K562 (cell line): ENCODE measurements at regions not wholly inside any gene's neighbourhood (a gene's known extent, or its start where the extent isn't known, plus 50 kb on each side); places are given as distances from the start of the nearest gene placed in this dataset.

ENCODE experiments used
- ATAC-seq: fragments of 200-7000 bp; cut with Tn5 transposase; 3 replicates; pipeline ENCODE4 v1.9.1; 2020; ENCODE audit warnings: moderate library complexity
- BruUV-seq: library from RNA; stranded (reverse); fragments of 400-500 nt; replicated peaks from 2 replicates; lab custom pipeline; 2021; lab: Mats Ljungman, UMichigan
- CTCF ChIA-PET: fragments of 300-600 bp; formaldehyde crosslinking; extraction: SDS; loops from one replicate; lab custom pipeline; 2021; ENCODE audit warnings: low intra/inter-chr PET ratio; lab: Yijun Ruan, JAX
- POLR2A ChIA-PET: fragments of 300-600, 350-650 bp; sonication (Branson Sonifier 250); formaldehyde crosslinking; extraction: SDS; loops from one replicate; lab custom pipeline; 2021; ENCODE audit warnings: antibody characterized with exemption, inconsistent platforms; lab: Yijun Ruan, JAX
- DNase-seq, 4 experiments: peaks; one replicate each; pipeline versions ENCODE4 v3.0.0 to v3.0.0-alpha.2; 2011 to 2018; ENCODE audit warnings: low spot score in 3 of 4, mixed read lengths in 3 of 4; ENCODE audit errors: extremely low read depth in 1 of 4
- FAIRE-seq: peaks from 2 replicates; lab custom pipeline; 2011; peaks lifted over from hg19 to GRCh38; lab: Jason Lieb, UNC
- H2AFZ ChIP-seq: 2 replicates; pipeline ENCODE4 v1.6.0; 2011; ENCODE audit warnings: low read depth, low read length, control low read depth, inconsistent platforms
- H3K27ac ChIP-seq: fragments of 200-600 bp; 3 replicates; pipeline ENCODE4 v1.8.0; 2011; ENCODE audit warnings: low read depth, mild to moderate bottlenecking, control low read depth, inconsistent platforms, low read length, moderate library complexity, mixed read lengths; ENCODE audit errors: extremely low read depth
- H3K27me3 ChIP-seq, 2 experiments: fragments of 300-600 bp in 1 of 2; 2 replicates in 1 of 2; 3 replicates in 1 of 2; pipeline versions ENCODE4 v1.6.0 to v1.8.0; 2011; ENCODE audit warnings: inconsistent platforms in 2 of 2, low read length in 2 of 2, mild to moderate bottlenecking in 1 of 2, mixed read lengths in 1 of 2, moderate library complexity in 1 of 2; ENCODE audit not compliant: control insufficient read depth in 2 of 2, insufficient read depth in 2 of 2
- H3K36me3 ChIP-seq: fragments of 300-600 bp; 3 replicates; pipeline ENCODE4 v1.8.0; 2011; ENCODE audit warnings: mild to moderate bottlenecking, low read length, inconsistent platforms; ENCODE audit not compliant: control insufficient read depth, insufficient read depth
- H3K4me1 ChIP-seq, 2 experiments: fragments of 200-600 bp in 1 of 2; replicated peaks in 1 of 2; 2 replicates in 1 of 2; 3 replicates in 1 of 2; pipeline versions ENCODE4 v1.5.1 to v1.8.0; 2011; ENCODE audit warnings: inconsistent platforms in 2 of 2, low read length in 2 of 2, mild to moderate bottlenecking in 1 of 2, mixed read lengths in 1 of 2, moderate library complexity in 1 of 2; ENCODE audit not compliant: control insufficient read depth in 2 of 2, insufficient read depth in 2 of 2
- H3K4me2 ChIP-seq: 2 replicates; pipeline ENCODE4 v1.6.1; 2011; ENCODE audit warnings: low read length, control low read depth, inconsistent platforms, mixed read lengths; ENCODE audit not compliant: insufficient read depth
- H3K4me3 ChIP-seq: fragments of 200-600 bp; sonication (generic), shearing (Covaris generic); 2 replicates; pipeline ENCODE4 v1.5.1; 2016; ENCODE audit warnings: control low read depth, inconsistent platforms
- H3K79me2 ChIP-seq: fragments of 200-600 bp; 3 replicates; pipeline ENCODE4 v1.8.0; 2011; ENCODE audit warnings: low read length, inconsistent platforms; ENCODE audit not compliant: control insufficient read depth, insufficient read depth
- H3K9ac ChIP-seq, 2 experiments: 2 replicates each; pipeline versions ENCODE4 v1.6.0 to v1.6.1; 2011; ENCODE audit warnings: low read depth in 2 of 2, low read length in 2 of 2, control low read depth in 1 of 2, inconsistent platforms in 1 of 2, mild to moderate bottlenecking in 1 of 2, mixed read lengths in 1 of 2; ENCODE audit not compliant: insufficient read depth in 1 of 2
- H3K9me1 ChIP-seq: one replicate; pipeline ENCODE4 v1.6.0; 2011; ENCODE audit warnings: inconsistent platforms, mild to moderate bottlenecking, low read length, moderate library complexity; ENCODE audit not compliant: control insufficient read depth, insufficient read depth
- H3K9me3 ChIP-seq: replicated peaks from 2 replicates; pipeline ENCODE4 v1.5.1; 2011; ENCODE audit warnings: low read depth, low read length, inconsistent platforms; ENCODE audit not compliant: control insufficient read depth, insufficient read depth
- H4K20me1 ChIP-seq: replicated peaks from 2 replicates; pipeline ENCODE4 v1.6.1; 2011; ENCODE audit warnings: low read length, inconsistent platforms, mixed read lengths; ENCODE audit not compliant: control insufficient read depth, insufficient read depth
- DIDO1 ChIP-seq: fragments of 450-650 bp; IDR thresholded peaks from 2 replicates; pipeline ENCODE4 v1.6.1; 2016; ENCODE audit warnings: low read depth, missing biosample characterization, missing genetic modification characterization
- ELF4 ChIP-seq: fragments of 450-650 bp; formaldehyde crosslinking; IDR thresholded peaks from 2 replicates; pipeline ENCODE4 v1.4.0; 2022; ENCODE audit warnings: missing genetic modification characterization
- HNRNPH1 ChIP-seq: fragments of 200-400 bp; formaldehyde crosslinking; optimal IDR thresholded peaks from 2 replicates; pipeline ENCODE3; 2017; ENCODE audit warnings: low read depth, mild to moderate bottlenecking, low read length, moderate library complexity
- ZNF408 ChIP-seq: fragments of 250-450 bp; sonication (Bioruptor Pico); IDR thresholded peaks from 2 replicates; pipeline ENCODE4 v1.4.0; 2020; ENCODE audit warnings: low read depth, mild to moderate bottlenecking, moderate library complexity
- ZNF584 ChIP-seq: fragments of 200-800 bp; sonication (Bioruptor generic); IDR thresholded peaks from 2 replicates; pipeline ENCODE4 v1.6.1; 2016; ENCODE audit warnings: low read depth, mild to moderate bottlenecking, missing genetic modification characterization, missing compliant biosample characterization
- ZZZ3 ChIP-seq: fragments of 450-650 bp; IDR thresholded peaks from 2 replicates; pipeline ENCODE4 v1.6.1; 2016; ENCODE audit warnings: antibody characterized with exemption, mild to moderate bottlenecking, moderate library complexity
- WGBS: fragments of 100-300 bp; shearing (Covaris generic); methylation state at CpG from one replicate; pipeline ENCODE4 v1.1.6; 2016; ENCODE audit warnings: low coverage, mixed read lengths; ENCODE audit not compliant: insufficient coverage; ENCODE audit errors: missing lambda C conversion rate; 5-methylcytosine and 5-hydroxymethylcytosine counted together
- in situ Hi-C: fragments of 300-500 bp; cut with MboI; formaldehyde crosslinking; loops from 4 replicates; pipeline ENCODE4 v1.15.0; 2018; ENCODE audit warnings: inconsistent platforms, mixed read lengths
- intact Hi-C: fragments of 100-400 bp; cut with micrococcal nuclease; formaldehyde crosslinking; loops from 2 replicates; pipeline ENCODE4 v1.14.2; 2022
- TF ChIP-seq, protein P1 (sequence below), 3 experiments: IDR thresholded peaks in 2 of 3; conservative IDR thresholded peaks in 1 of 3; 2 replicates each; pipeline ENCODE4 v1.5.1; 2011 to 2012; ENCODE audit warnings: low read length in 3 of 3, mild to moderate bottlenecking in 3 of 3, control low read depth in 2 of 3, improper control_type of control experiment in 1 of 3, inconsistent platforms in 1 of 3, low read depth in 1 of 3, mixed read lengths in 1 of 3, moderate library complexity in 1 of 3; ENCODE audit not compliant: insufficient read depth in 2 of 3

DNA sequence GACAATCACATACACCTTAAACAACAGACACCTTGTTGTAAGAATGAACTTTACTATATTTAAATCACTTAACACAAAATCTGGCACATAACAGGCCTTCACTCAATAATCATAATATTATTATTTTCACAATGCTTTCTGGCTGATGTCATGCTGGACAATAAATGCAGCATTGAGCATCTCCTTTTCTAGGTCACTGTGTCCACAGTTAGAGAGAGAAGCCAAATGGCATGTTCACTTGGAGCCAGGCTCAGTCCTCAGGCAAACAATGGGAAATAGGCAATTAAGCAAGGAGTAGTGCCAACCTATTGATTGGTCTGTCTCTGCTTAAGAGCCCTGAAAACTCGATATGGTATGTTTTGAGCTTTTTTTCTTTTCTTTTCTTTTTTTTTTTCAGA is 50.6 kb upstream of the KLF4 start:
- Histone ChIP-seq H3K9ac (no peak overlapping the region), H3K4me3 (no peak overlapping the region), H3K4me1 (no peaks in the 10 kb centered on the region), H4K20me1 (no peaks in the 10 kb centered on the region), H3K9me1 (no peaks in the 10 kb centered on the region), H3K79me2 (no peaks in the 10 kb centered on the region), H3K27ac (no peak overlapping the region), H3K36me3 (no peaks in the 10 kb centered on the region), H2AFZ (no peak overlapping the region), H3K27me3 (peaks cover 11 to 16% of the 10 kb centered on the region in 2 experiments; a peak in 3 of 5 replicates), H3K9me3 (no peaks in the 10 kb centered on the region), H3K4me2 (no peak overlapping the region)
- WGBS: 8% methylated on average over 1 of the region's 1 CpG
- BruUV-seq: no TSS peak
- ChIA-PET POLR2A (no interaction called here), CTCF (no interaction called here)
- in situ Hi-C loops (no loop called here), intact Hi-C loops (no loop called here)
- FAIRE-seq: no peak
- ATAC-seq: no peak
- no peak for DNase-seq
- no peak for TF ChIP-seq HNRNPH1
- no peak for TF ChIP-seq ZZZ3
- no peak for TF ChIP-seq ZNF584 (CRISPR knock-in tag)
- TF ChIP-seq DIDO1 (tag): no peak
- TF ChIP-seq ELF4 (CRISPR knock-in tag): no peak

DNA sequence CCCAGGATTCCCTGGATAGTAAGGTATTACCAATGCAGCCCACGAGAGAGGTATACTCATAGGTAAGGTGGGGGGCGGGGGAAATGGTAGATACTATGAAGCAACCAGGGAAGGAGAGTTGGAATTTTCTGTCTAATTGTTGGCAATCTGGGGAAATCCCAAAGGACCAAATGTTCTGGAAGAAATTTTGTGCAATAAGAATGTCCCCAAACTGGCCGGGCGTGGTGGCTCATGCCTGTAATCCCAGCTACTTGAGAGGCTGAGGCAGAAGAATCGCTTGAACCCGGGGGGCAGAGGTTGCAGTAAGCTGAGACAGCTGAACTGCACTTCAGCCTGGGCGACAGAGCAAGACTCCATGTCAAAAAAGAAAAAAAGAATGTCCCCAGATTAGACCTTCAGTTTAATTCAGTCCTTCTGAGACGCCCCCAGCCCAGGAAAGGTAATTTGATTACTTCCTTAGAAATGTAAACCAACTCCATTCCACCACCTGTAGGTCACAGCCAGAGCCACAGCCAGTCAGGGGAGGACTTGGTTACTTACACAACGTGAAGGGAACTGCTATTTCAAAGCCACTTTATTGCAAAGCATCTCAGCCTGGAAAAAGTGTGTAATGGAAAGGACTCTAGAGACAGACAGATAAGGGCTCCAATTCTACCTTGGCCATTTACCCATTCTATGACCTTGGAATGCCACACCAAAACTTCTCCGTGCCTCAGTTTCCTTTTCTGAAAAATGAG is 50.0 kb upstream of the KLF4 start:
- FAIRE-seq: no peak
- H3K4me2 ChIP-seq: no peak overlapping the region
- TF ChIP-seq, protein P1, sequence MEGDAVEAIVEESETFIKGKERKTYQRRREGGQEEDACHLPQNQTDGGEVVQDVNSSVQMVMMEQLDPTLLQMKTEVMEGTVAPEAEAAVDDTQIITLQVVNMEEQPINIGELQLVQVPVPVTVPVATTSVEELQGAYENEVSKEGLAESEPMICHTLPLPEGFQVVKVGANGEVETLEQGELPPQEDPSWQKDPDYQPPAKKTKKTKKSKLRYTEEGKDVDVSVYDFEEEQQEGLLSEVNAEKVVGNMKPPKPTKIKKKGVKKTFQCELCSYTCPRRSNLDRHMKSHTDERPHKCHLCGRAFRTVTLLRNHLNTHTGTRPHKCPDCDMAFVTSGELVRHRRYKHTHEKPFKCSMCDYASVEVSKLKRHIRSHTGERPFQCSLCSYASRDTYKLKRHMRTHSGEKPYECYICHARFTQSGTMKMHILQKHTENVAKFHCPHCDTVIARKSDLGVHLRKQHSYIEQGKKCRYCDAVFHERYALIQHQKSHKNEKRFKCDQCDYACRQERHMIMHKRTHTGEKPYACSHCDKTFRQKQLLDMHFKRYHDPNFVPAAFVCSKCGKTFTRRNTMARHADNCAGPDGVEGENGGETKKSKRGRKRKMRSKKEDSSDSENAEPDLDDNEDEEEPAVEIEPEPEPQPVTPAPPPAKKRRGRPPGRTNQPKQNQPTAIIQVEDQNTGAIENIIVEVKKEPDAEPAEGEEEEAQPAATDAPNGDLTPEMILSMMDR (IDR thresholded peaks at IDR 0.05 in 2 of 3, conservative IDR thresholded peaks at IDR 0.05 in 1 of 3; ENCODE audit: insufficient read depth in 2 of 3, low read depth in 1 of 3, low read length in 3 of 3): 0 out of 6 replicates have a peak, but pooled peaks of 1 of the 3 experiments have one; percentile 0
- no peak for TF ChIP-seq ZNF408 (CRISPR knock-in tag)
- TF ChIP-seq, all 486 proteins: peak for 1
- no peaks in the 10 kb centered on the region for H4K20me1 ChIP-seq
- CTCF ChIA-PET: interaction anchor here (0.6 kb wide), 1 partner anchor 193 kb away, joined by 3 read pairs; no protein-coding TSS in a partner anchor
- POLR2A ChIA-PET: no interaction called here
- no peaks in the 10 kb centered on the region for H3K9me1 ChIP-seq
- WGBS: 2% methylated on average over 10 of the region's 10 CpGs
- in situ Hi-C loops (no loop called here), intact Hi-C loops (no loop called here)
- H3K27me3 ChIP-seq: peaks cover 7 to 16% of the 10 kb centered on the region in 2 experiments; a peak in 3 of 5 replicates
- no peaks in the 10 kb centered on the region for H3K36me3 ChIP-seq
- BruUV-seq: no TSS peak
- no peaks in the 10 kb centered on the region; a peak in 1 of 5 replicates for H3K4me1 ChIP-seq
- H3K9ac ChIP-seq: no peak overlapping the region
- DNase-seq: no peak
- no peaks in the 10 kb centered on the region for H3K79me2 ChIP-seq
- no peak overlapping the region for H3K4me3 ChIP-seq
- no peak overlapping the region for H3K27ac ChIP-seq
- H3K9me3 ChIP-seq: no peaks in the 10 kb centered on the region
- H2AFZ ChIP-seq: no peak overlapping the region
- no peak for ATAC-seq
